ENCODE measurements at regions not wholly inside any gene's neighbourhood (a gene's known extent, or its start where the extent isn't known, plus 50 kb on each side); places are given as distances from the start of the nearest gene placed in this dataset.
"Not testable (repeated sequence)": the region's sequence is repeated elsewhere in the genome, so short reads cannot be mapped to it uniquely, and the experiment has no call there.

- DNase-seq (no peak), ATAC-seq (no peak)
- no peaks in the 10 kb centered on the region for H3K36me3 Mint-ChIP-seq (ENCODE audit: low read depth)
- no peaks in the 10 kb centered on the region for H3K27me3 Mint-ChIP-seq
- H3K4me3 Mint-ChIP-seq = no peak overlapping the region
- no peak overlapping the region for H3K27ac Mint-ChIP-seq
- no peaks in the 10 kb centered on the region for H3K4me1 Mint-ChIP-seq
- peaks cover 11% of the 10 kb centered on the region for H3K9me3 Mint-ChIP-seq
These were observed 443.4 kb downstream of the PDGFC start for GRCh38 chr4:156528216-156528615.

- no peaks in the 10 kb centered on the region for H3K27me3 Mint-ChIP-seq
- ATAC-seq = no peak
- H3K9me3 Mint-ChIP-seq = peaks cover 11% of the 10 kb centered on the region
- no peaks in the 10 kb centered on the region for H3K36me3 Mint-ChIP-seq (ENCODE audit: low read depth)
- no peaks in the 10 kb centered on the region for H3K4me1 Mint-ChIP-seq
- DNase-seq = no peak
- H3K27ac Mint-ChIP-seq = no peak overlapping the region
- H3K4me3 Mint-ChIP-seq = no peak overlapping the region
These were observed 444.2 kb downstream of the PDGFC start for GRCh38 chr4:156527237-156527993.

DNA sequence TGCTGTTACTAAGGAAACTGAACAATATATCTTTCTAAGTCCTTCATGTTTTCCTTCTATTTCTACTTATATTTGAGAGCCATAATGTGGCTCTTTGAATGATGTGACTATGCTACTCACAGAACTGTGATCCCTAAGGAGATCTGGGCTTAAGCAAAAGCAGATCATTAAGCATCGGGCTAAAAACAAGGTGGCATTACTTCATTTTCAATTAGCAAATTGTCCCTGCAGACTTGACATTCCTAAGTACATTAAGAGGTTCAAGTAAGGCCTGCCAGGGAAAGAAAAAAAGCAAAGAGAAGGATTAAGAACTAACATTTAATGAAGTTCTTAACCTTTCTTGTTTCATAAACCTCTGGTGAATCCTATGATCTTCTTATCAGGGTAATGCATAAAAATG, 447.6 kb downstream of the PDGFC start:
- H3K27me3 Mint-ChIP-seq = no peaks in the 10 kb centered on the region
- H3K9me3 Mint-ChIP-seq = peaks cover 8% of the 10 kb centered on the region
- no peak for ATAC-seq

DNA sequence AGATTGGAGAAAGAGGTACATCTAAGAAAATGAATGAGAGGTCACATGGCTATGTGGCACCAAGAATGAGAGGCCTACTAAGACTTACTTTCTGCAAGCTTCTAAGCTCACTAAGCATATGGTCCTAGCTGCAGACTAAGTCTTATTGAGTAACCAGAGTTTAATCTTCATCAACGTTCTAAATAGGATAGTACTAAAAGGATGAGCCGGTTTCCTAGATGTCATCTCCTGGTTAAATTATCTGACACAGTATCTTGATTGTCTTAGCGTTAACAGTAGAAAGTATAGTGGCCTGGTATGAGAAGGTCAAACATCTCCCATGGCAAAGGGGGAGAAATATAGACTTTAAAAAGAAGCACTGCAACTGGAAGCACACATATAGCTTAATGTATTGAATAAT, 448.1 kb downstream of the PDGFC start:
- H3K36me3 Mint-ChIP-seq (ENCODE audit: low read depth) = no peaks in the 10 kb centered on the region
- DNase-seq (no peak), ATAC-seq (no peak)
- no peak overlapping the region for H3K27ac Mint-ChIP-seq
- no peaks in the 10 kb centered on the region for H3K27me3 Mint-ChIP-seq
- H3K4me1 Mint-ChIP-seq = no peaks in the 10 kb centered on the region
- peaks cover 4% of the 10 kb centered on the region for H3K9me3 Mint-ChIP-seq
- no peak overlapping the region for H3K4me3 Mint-ChIP-seq

More for the DNA sequence above, 447.6 kb downstream of the PDGFC start:
- no peaks in the 10 kb centered on the region for H3K4me1 Mint-ChIP-seq
- no peaks in the 10 kb centered on the region for H3K36me3 Mint-ChIP-seq (ENCODE audit: low read depth)
- no peak overlapping the region for H3K4me3 Mint-ChIP-seq
- H3K27ac Mint-ChIP-seq = no peak overlapping the region
- no peak for DNase-seq

- no peak overlapping the region for H3K27ac Mint-ChIP-seq
- no peaks in the 10 kb centered on the region for H3K36me3 Mint-ChIP-seq (ENCODE audit: low read depth)
- H3K27me3 Mint-ChIP-seq = no peaks in the 10 kb centered on the region
- H3K9me3 Mint-ChIP-seq = peaks cover 4% of the 10 kb centered on the region
- no peaks in the 10 kb centered on the region for H3K4me1 Mint-ChIP-seq
- H3K4me3 Mint-ChIP-seq = no peak overlapping the region
- DNase-seq (no peak), ATAC-seq (no peak)
These were observed 450.0 kb downstream of the PDGFC start for GRCh38 chr4:156521631-156522030.

- Mint-ChIP-seq H3K27ac (no peak overlapping the region), H3K9me3 (peaks cover 5% of the 10 kb centered on the region), H3K4me3 (no peak overlapping the region), H3K36me3 (ENCODE audit: low read depth) (no peaks in the 10 kb centered on the region), H3K27me3 (no peaks in the 10 kb centered on the region), H3K4me1 (no peaks in the 10 kb centered on the region)
- ATAC-seq (no peak), DNase-seq (no peak)
These were observed 453.6 kb downstream of the PDGFC start for GRCh38 chr4:156517956-156518355.

DNA sequence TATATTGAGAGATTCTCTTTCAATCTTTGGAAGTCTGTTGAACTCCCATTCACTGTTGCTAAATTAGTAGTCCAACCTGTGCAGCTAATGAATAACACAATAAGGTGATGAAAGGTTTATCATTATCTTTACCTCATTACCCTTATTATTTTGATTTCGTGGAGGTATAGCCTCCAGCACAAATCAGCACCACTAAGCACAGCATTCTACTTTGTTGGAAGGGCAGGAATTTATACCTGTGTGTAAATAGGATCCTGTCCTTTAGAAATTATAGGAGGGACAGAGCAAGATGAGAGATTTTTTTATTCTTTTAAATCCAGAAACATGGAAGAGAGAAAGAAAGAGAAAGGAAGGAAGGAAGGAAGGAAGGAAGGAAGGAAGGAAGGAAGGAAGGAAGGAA, 454.1 kb downstream of the PDGFC start:
- Mint-ChIP-seq H3K9me3 (peaks cover 5% of the 10 kb centered on the region), H3K27ac (no peak overlapping the region), H3K4me3 (no peak overlapping the region), H3K36me3 (ENCODE audit: low read depth) (no peaks in the 10 kb centered on the region), H3K27me3 (no peaks in the 10 kb centered on the region), H3K4me1 (no peaks in the 10 kb centered on the region)
- ATAC-seq = no peak
- no peak for DNase-seq

DNA sequence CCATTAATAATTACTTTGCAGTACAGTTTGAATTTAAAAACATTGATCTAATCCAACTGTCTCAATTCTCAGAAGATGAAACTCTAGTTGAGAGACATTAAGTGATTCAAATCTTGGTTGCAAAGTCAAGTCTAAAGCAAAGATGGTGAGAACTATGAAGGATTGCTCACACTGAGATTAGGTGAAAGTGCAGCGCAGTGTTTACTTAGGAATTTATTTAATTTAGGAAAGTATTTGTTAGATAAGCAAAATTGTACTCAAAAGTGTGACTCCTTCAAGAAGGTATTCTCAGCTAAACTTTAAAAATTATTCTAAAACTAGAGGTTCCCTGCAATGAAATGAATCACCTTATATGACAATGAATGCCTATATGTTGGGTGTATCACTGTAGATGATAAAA, 454.9 kb downstream of the PDGFC start:
- no peak for DNase-seq
- Mint-ChIP-seq H3K36me3 (ENCODE audit: low read depth) (no peaks in the 10 kb centered on the region), H3K27ac (no peak overlapping the region), H3K4me1 (no peaks in the 10 kb centered on the region), H3K9me3 (peaks cover 6% of the 10 kb centered on the region), H3K27me3 (no peaks in the 10 kb centered on the region), H3K4me3 (no peak overlapping the region)
- ATAC-seq = no peak

GRCh38 chr4:156515295-156515694, 456.3 kb downstream of the PDGFC start:
- H3K27me3 Mint-ChIP-seq = no peaks in the 10 kb centered on the region
- H3K9me3 Mint-ChIP-seq = peaks cover 9% of the 10 kb centered on the region
- H3K4me1 Mint-ChIP-seq = no peaks in the 10 kb centered on the region
- H3K4me3 Mint-ChIP-seq = no peak overlapping the region
- no peak for ATAC-seq
- no peak overlapping the region for H3K27ac Mint-ChIP-seq
- DNase-seq = no peak
- H3K36me3 Mint-ChIP-seq (ENCODE audit: low read depth) = no peaks in the 10 kb centered on the region

GRCh38 chr4:156512622-156513021, 459.0 kb downstream of the PDGFC start:
- DNase-seq = no peak
- H3K27ac Mint-ChIP-seq = no peak overlapping the region
- H3K27me3 Mint-ChIP-seq = no peaks in the 10 kb centered on the region
- peaks cover 11% of the 10 kb centered on the region for H3K9me3 Mint-ChIP-seq
- ATAC-seq = no peak
- no peaks in the 10 kb centered on the region for H3K4me1 Mint-ChIP-seq
- no peaks in the 10 kb centered on the region for H3K36me3 Mint-ChIP-seq (ENCODE audit: low read depth)
- H3K4me3 Mint-ChIP-seq = no peak overlapping the region

DNA sequence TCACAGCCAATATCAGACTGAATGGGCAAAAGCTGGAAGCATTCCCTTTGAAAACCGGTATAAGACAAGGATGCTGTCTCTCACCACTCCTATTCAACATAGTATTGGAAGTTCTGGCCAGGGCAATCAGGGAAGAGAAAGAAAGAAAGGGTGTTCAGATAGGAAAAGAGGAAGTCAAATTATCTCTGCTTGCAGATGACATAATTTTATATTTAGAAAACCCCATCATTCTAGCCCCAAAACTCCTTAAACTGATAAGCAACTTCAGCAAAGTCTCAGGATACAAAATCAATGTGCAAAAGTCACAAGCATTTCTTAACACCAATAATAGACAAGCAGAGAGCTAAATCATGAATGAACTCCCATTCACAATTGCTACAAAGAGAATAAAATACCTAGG, 461.7 kb downstream of the PDGFC start:
- not testable (repeated sequence) for H3K36me3 Mint-ChIP-seq (ENCODE audit: low read depth); DNase-seq; H3K27me3 Mint-ChIP-seq; H3K9me3 Mint-ChIP-seq; ATAC-seq; H3K27ac Mint-ChIP-seq; H3K4me3 Mint-ChIP-seq; H3K4me1 Mint-ChIP-seq

GRCh38 chr4:156505341-156505955, 466.2 kb downstream of the PDGFC start:
- no peak for DNase-seq
- no peak overlapping the region for H3K27ac Mint-ChIP-seq
- H3K36me3 Mint-ChIP-seq (ENCODE audit: low read depth) = no peaks in the 10 kb centered on the region
- no peak overlapping the region for H3K4me3 Mint-ChIP-seq
- H3K9me3 Mint-ChIP-seq = peaks cover 4% of the 10 kb centered on the region
- H3K27me3 Mint-ChIP-seq = no peaks in the 10 kb centered on the region
- no peak for ATAC-seq
- H3K4me1 Mint-ChIP-seq = no peaks in the 10 kb centered on the region

DNA sequence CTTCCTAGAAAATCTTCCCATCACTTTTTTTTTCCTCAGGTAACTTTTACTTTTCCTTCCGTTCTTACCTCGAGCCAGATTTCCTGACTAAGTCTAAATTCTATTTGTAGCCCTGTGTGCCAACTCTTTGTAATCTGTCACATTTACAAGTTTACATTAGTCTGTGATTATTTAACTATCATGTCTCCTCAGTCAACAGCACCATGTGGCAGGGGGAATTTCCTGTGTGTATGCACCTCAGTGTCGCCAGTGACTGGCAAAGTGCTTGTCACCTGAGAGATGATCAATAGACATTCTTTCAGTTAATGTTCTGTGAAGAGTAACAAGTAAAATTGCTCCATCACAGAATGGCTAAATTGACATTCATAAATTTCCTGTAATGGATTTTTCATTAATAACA, 468.5 kb downstream of the PDGFC start:
- Mint-ChIP-seq H3K27me3 (no peaks in the 10 kb centered on the region), H3K9me3 (peaks cover 4% of the 10 kb centered on the region), H3K36me3 (ENCODE audit: low read depth) (no peaks in the 10 kb centered on the region), H3K27ac (no peak overlapping the region), H3K4me1 (no peaks in the 10 kb centered on the region), H3K4me3 (no peak overlapping the region)
- ATAC-seq (no peak), DNase-seq (no peak)

- Mint-ChIP-seq H3K36me3 (ENCODE audit: low read depth) (no peaks in the 10 kb centered on the region), H3K27me3 (no peaks in the 10 kb centered on the region), H3K27ac (no peak overlapping the region), H3K4me3 (no peak overlapping the region), H3K4me1 (no peaks in the 10 kb centered on the region), H3K9me3 (no peaks in the 10 kb centered on the region)
- DNase-seq (no peak), ATAC-seq (no peak)
These were observed 469.6 kb downstream of the PDGFC start for GRCh38 chr4:156501962-156502361.

GRCh38 chr4:156499684-156500083, 471.9 kb downstream of the PDGFC start:
- H3K4me1 Mint-ChIP-seq = no peaks in the 10 kb centered on the region
- H3K36me3 Mint-ChIP-seq (ENCODE audit: low read depth) = no peaks in the 10 kb centered on the region
- H3K27ac Mint-ChIP-seq = no peak overlapping the region
- DNase-seq = no peak
- no peak overlapping the region for H3K4me3 Mint-ChIP-seq
- no peaks in the 10 kb centered on the region for H3K9me3 Mint-ChIP-seq
- H3K27me3 Mint-ChIP-seq = no peaks in the 10 kb centered on the region
- ATAC-seq = no peak

Measured in activated naive CD8-positive, alpha-beta T cell treated with anti-CD3 and anti-CD28 coated beads, Interleukin-2, amount 50 U/mL, for 24 hours (primary cell).